ENCODE measurements at regions not wholly inside any gene's neighbourhood (a gene's known extent, or its start where the extent isn't known, plus 50 kb on each side); places are given as distances from the start of the nearest gene placed in this dataset.

- no peak for DNase-seq
These were observed 269.6 kb upstream of the KLF4 start for GRCh38 chr9:107759009-107759822.

GRCh38 chr9:107756091-107756490 lies 266.5 kb upstream of the KLF4 start:
- no peak for DNase-seq

GRCh38 chr9:107755246-107755645 lies 265.7 kb upstream of the KLF4 start:
- DNase-seq, result no peak

GRCh38 chr9:107751567-107752210 lies 262.1 kb upstream of the KLF4 start:
- DNase-seq, result no peak

- no peak for DNase-seq
These were observed 261.4 kb upstream of the KLF4 start for GRCh38 chr9:107750741-107751566.

- no peak for DNase-seq
These were observed 260.3 kb upstream of the KLF4 start for GRCh38 chr9:107749787-107750444.

- DNase-seq, result no peak
These were observed 255.3 kb upstream of the KLF4 start for GRCh38 chr9:107744873-107745272.

GRCh38 chr9:107742531-107743309 lies 253.2 kb upstream of the KLF4 start:
- no peak for DNase-seq

GRCh38 chr9:107740088-107740980 lies 250.8 kb upstream of the KLF4 start:
- no peak for DNase-seq

- no peak for DNase-seq
These were observed 250.1 kb upstream of the KLF4 start for GRCh38 chr9:107739601-107740082.

- no peak for DNase-seq
These were observed 249.2 kb upstream of the KLF4 start for GRCh38 chr9:107738789-107739188.

- no peak for DNase-seq
These were observed 248.6 kb upstream of the KLF4 start for GRCh38 chr9:107737987-107738743.

- no peak for DNase-seq
These were observed 248.0 kb upstream of the KLF4 start for GRCh38 chr9:107737610-107737986.

GRCh38 chr9:107735821-107736220 lies 246.3 kb upstream of the KLF4 start:
- no peak for DNase-seq

- no peak for DNase-seq
These were observed 244.9 kb upstream of the KLF4 start for GRCh38 chr9:107734256-107735013.

- DNase-seq, result no peak
These were observed 243.9 kb upstream of the KLF4 start for GRCh38 chr9:107733523-107733894.

GRCh38 chr9:107732781-107733522 lies 243.4 kb upstream of the KLF4 start:
- no peak for DNase-seq

GRCh38 chr9:107731115-107731762 lies 241.7 kb upstream of the KLF4 start:
- DNase-seq, result no peak

Data from stimulated activated CD4-positive, alpha-beta T cell treated with anti-CD3 and anti-CD28 coated beads, Interleukin-2, amount 100 ng/mL, for 24 hours (primary cell).